Endothelial cell of umbilical vein (primary cell): ENCODE measurements at regions not wholly inside any gene's neighbourhood (a gene's known extent, or its start where the extent isn't known, plus 50 kb on each side); places are given as distances from the start of the nearest gene placed in this dataset.

Experiments used
- EZH2 ChIP-seq: IDR thresholded peaks from 2 replicates; pipeline ENCODE4 v1.6.1; 2012; ENCODE audit warnings: borderline replicate concordance, low read depth, mild to moderate bottlenecking, moderate library complexity, low read length, inconsistent platforms; ENCODE audit not compliant: severe bottlenecking
- FOS ChIP-seq: IDR thresholded peaks from 2 replicates; pipeline ENCODE4 v1.6.1; 2011; ENCODE audit warnings: mild to moderate bottlenecking, low read length, moderate library complexity, borderline replicate concordance; ENCODE audit not compliant: insufficient read depth
- GATA2 ChIP-seq: IDR thresholded peaks from 2 replicates; pipeline ENCODE4 v1.7.0; 2011; ENCODE audit warnings: low read depth, mild to moderate bottlenecking, moderate library complexity, mixed read lengths, low read length; ENCODE audit not compliant: insufficient read length, insufficient read depth
- JUN ChIP-seq: IDR thresholded peaks from 2 replicates; pipeline ENCODE4 v1.6.1; 2011; ENCODE audit warnings: borderline replicate concordance, low read depth; ENCODE audit not compliant: insufficient read length, insufficient read depth
- MAX ChIP-seq: IDR thresholded peaks from 2 replicates; pipeline ENCODE4 v1.6.1; 2011; ENCODE audit not compliant: insufficient read depth, insufficient read length
- MYC ChIP-seq: IDR thresholded peaks from one replicate; pipeline ENCODE4 v1.6.1; 2011; ENCODE audit warnings: mild to moderate bottlenecking, low read depth, low read length
- POLR2A ChIP-seq: IDR thresholded peaks from 2 replicates; pipeline ENCODE4 v1.6.1; 2012; ENCODE audit warnings: low read depth, mild to moderate bottlenecking, control low read depth, low read length
- POLR2AphosphoS5 ChIP-seq: IDR thresholded peaks from 2 replicates; pipeline ENCODE4 v1.6.1; 2012; ENCODE audit warnings: low read depth, mild to moderate bottlenecking, control low read depth, low read length, moderate library complexity; ENCODE audit not compliant: insufficient read depth
- TF ChIP-seq, protein P1 (sequence below), 2 donors: IDR thresholded peaks; 1 replicate in 1 of 2; 2 replicates in 1 of 2; pipeline ENCODE4 v1.5.1; 2011; ENCODE audit warnings: low read length in 2 of 2, mild to moderate bottlenecking in 2 of 2, moderate library complexity in 2 of 2, control low read depth in 1 of 2, inconsistent platforms in 1 of 2, low read depth in 1 of 2; ENCODE audit not compliant: insufficient read depth in 1 of 2; ENCODE audit errors: extremely low read depth in 1 of 2

GRCh38 chr17:14904386-14904785, 360.7 kb downstream of the PMP22 start:
- TF ChIP-seq, protein P1, sequence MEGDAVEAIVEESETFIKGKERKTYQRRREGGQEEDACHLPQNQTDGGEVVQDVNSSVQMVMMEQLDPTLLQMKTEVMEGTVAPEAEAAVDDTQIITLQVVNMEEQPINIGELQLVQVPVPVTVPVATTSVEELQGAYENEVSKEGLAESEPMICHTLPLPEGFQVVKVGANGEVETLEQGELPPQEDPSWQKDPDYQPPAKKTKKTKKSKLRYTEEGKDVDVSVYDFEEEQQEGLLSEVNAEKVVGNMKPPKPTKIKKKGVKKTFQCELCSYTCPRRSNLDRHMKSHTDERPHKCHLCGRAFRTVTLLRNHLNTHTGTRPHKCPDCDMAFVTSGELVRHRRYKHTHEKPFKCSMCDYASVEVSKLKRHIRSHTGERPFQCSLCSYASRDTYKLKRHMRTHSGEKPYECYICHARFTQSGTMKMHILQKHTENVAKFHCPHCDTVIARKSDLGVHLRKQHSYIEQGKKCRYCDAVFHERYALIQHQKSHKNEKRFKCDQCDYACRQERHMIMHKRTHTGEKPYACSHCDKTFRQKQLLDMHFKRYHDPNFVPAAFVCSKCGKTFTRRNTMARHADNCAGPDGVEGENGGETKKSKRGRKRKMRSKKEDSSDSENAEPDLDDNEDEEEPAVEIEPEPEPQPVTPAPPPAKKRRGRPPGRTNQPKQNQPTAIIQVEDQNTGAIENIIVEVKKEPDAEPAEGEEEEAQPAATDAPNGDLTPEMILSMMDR (IDR thresholded peaks at IDR 0.05; ENCODE audit: extremely low read depth in 1 of 2, insufficient read depth in 1 of 2, low read depth in 1 of 2, low read length in 2 of 2), result no peak
- TF ChIP-seq POLR2A (no peak), POLR2AphosphoS5 (no peak), EZH2 (no peak), GATA2 (no peak), JUN (no peak), FOS (no peak), MAX (no peak), MYC (no peak)
